HEK293 (cell line): ENCODE measurements at regions not wholly inside any gene's neighbourhood (a gene's known extent, or its start where the extent isn't known, plus 50 kb on each side); places are given as distances from the start of the nearest gene placed in this dataset.

Experiments used
- GLIS2 ChIP-seq: fragments of 450-650 bp; formaldehyde crosslinking; IDR thresholded peaks from 2 replicates; pipeline ENCODE4 v1.5.1; 2016; ENCODE audit warnings: missing biosample characterization, missing genetic modification characterization
- ZNF175 ChIP-seq: fragments of 450-650 bp; formaldehyde crosslinking; IDR thresholded peaks from 2 replicates; pipeline ENCODE4 v1.5.1; 2016; ENCODE audit warnings: missing biosample characterization, missing genetic modification characterization
- ZNF544 ChIP-seq: fragments of 450-650 bp; formaldehyde crosslinking; IDR thresholded peaks from 2 replicates; pipeline ENCODE4 v1.5.0; 2017; ENCODE audit warnings: missing biosample characterization, missing genetic modification characterization
- ZNF549 ChIP-seq: fragments of 450-650 bp; IDR thresholded peaks from 2 replicates; pipeline ENCODE4 v1.5.1; 2018; ENCODE audit warnings: missing biosample characterization, missing genetic modification characterization, mild to moderate bottlenecking, inconsistent platforms, moderate library complexity
- TF ChIP-seq, protein P1 (sequence below): fragments of 450-650 bp; formaldehyde crosslinking; IDR thresholded peaks from 2 replicates; pipeline ENCODE4 v1.5.1; 2016; ENCODE audit warnings: missing biosample characterization, missing genetic modification characterization

DNA sequence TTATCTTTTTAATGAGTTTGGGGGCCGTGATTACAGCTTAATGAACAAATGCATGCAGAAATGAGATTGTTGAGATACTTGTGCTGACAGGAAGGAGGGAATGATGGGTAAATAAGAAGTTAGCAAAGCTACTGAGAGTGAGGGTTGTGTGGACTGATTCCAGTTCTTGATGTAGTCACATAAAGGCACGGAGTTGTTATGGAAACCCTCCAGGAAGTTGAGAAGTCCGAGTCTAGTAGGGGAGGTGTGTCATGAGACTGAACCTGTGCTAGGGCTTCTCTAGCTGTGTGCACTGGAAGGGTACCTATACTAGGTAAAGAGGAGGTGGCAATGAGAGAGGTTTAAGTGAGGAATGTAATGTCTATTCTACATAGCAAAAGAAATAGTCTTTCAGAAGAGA lies 475.7 kb downstream of the USP25 start:
- TF ChIP-seq ZNF175 (tag by site-specific recombination) (no peak), ZNF549 (tag by site-specific recombination) (no peak), ZNF544 (tag by site-specific recombination) (no peak), GLIS2 (tag by site-specific recombination) (no peak)
- TF ChIP-seq, protein P1, sequence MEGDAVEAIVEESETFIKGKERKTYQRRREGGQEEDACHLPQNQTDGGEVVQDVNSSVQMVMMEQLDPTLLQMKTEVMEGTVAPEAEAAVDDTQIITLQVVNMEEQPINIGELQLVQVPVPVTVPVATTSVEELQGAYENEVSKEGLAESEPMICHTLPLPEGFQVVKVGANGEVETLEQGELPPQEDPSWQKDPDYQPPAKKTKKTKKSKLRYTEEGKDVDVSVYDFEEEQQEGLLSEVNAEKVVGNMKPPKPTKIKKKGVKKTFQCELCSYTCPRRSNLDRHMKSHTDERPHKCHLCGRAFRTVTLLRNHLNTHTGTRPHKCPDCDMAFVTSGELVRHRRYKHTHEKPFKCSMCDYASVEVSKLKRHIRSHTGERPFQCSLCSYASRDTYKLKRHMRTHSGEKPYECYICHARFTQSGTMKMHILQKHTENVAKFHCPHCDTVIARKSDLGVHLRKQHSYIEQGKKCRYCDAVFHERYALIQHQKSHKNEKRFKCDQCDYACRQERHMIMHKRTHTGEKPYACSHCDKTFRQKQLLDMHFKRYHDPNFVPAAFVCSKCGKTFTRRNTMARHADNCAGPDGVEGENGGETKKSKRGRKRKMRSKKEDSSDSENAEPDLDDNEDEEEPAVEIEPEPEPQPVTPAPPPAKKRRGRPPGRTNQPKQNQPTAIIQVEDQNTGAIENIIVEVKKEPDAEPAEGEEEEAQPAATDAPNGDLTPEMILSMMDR (tag by site-specific recombination) = no peak
